IMR-90 (cell line): ENCODE measurements at regions not wholly inside any gene's neighbourhood (a gene's known extent, or its start where the extent isn't known, plus 50 kb on each side); places are given as distances from the start of the nearest gene placed in this dataset.

Source experiments
- ATAC-seq: fragments of 200-7000 bp; cut with Tn5 transposase; 2 replicates; pipeline ENCODE4 v1.9.1; 2020; ENCODE audit warnings: low read depth, mild to moderate bottlenecking, moderate library complexity
- BruUV-seq: library from RNA; stranded (reverse); fragments of 400-500 nt; replicated peaks from 2 replicates; lab custom pipeline; 2021; lab: Mats Ljungman, UMichigan
- CTCF ChIA-PET: fragments of 300-600 bp; formaldehyde crosslinking; extraction: SDS; loops from one replicate; lab custom pipeline; 2021; ENCODE audit warnings: antibody characterized with exemption; lab: Yijun Ruan, JAX
- POLR2A ChIA-PET: fragments of 300-600 bp; sonication (Branson Sonifier 250); formaldehyde crosslinking; loops from one replicate; lab custom pipeline; 2022; ENCODE audit warnings: antibody characterized with exemption; ENCODE audit not compliant: unreplicated experiment; lab: Charles Lee
- DNase-seq: peaks from one replicate; pipeline ENCODE4 v3.0.0; 2013
- H2AFZ ChIP-seq: replicated peaks from 2 replicates; pipeline ENCODE3; 2013; ENCODE audit warnings: low read length, mild to moderate bottlenecking; ENCODE audit not compliant: poor library complexity
- H2AK5ac ChIP-seq: 2 replicates; pipeline ENCODE4 v1.6.1; 2013; ENCODE audit warnings: low read depth, low read length, inconsistent platforms
- H2AK9ac ChIP-seq: replicated peaks from 2 replicates; pipeline ENCODE3; 2013; ENCODE audit warnings: mild to moderate bottlenecking, low read depth, low read length, moderate library complexity; ENCODE audit not compliant: poor library complexity
- H2BK120ac ChIP-seq: 2 replicates; pipeline ENCODE4 v1.6.1; 2013; ENCODE audit warnings: low read depth, low read length, inconsistent platforms
- H2BK15ac ChIP-seq: 3 replicates; pipeline ENCODE4 v1.6.1; 2013; ENCODE audit warnings: low read depth, low read length, inconsistent platforms
- H2BK20ac ChIP-seq: 2 replicates; pipeline ENCODE4 v1.6.1; 2013; ENCODE audit warnings: low read depth, mild to moderate bottlenecking, inconsistent platforms, low read length, moderate library complexity
- H2BK5ac ChIP-seq: 2 replicates; pipeline ENCODE4 v1.6.1; 2013; ENCODE audit warnings: mild to moderate bottlenecking, low read depth, low read length, inconsistent platforms; ENCODE audit not compliant: poor library complexity, severe bottlenecking
- H3K14ac ChIP-seq: replicated peaks from 2 replicates; pipeline ENCODE4 v1.6.1; 2013; ENCODE audit warnings: low read depth, low read length, inconsistent platforms
- H3K18ac ChIP-seq: 2 replicates; pipeline ENCODE4 v1.6.1; 2013; ENCODE audit warnings: low read depth, low read length, control low read depth
- H3K23ac ChIP-seq: 2 replicates; pipeline ENCODE4 v1.6.1; 2013; ENCODE audit warnings: low read depth, low read length, inconsistent platforms
- H3K27ac ChIP-seq: 2 replicates; pipeline ENCODE4 v1.5.1; 2013; ENCODE audit warnings: mild to moderate bottlenecking, control low read depth, low read length; ENCODE audit not compliant: insufficient read depth
- H3K27me3 ChIP-seq: 2 replicates; pipeline ENCODE4 v1.6.1; 2013; ENCODE audit warnings: low read length; ENCODE audit not compliant: control insufficient read depth, insufficient read depth
- H3K36me3 ChIP-seq: 2 replicates; pipeline ENCODE4 v1.6.1; 2013; ENCODE audit warnings: low read length, mixed read lengths; ENCODE audit not compliant: control insufficient read depth, insufficient read depth
- H3K4ac ChIP-seq: 2 replicates; pipeline ENCODE4 v1.6.1; 2013; ENCODE audit warnings: low read depth, low read length, inconsistent platforms
- H3K4me1 ChIP-seq: 2 replicates; pipeline ENCODE4 v1.6.1; 2013; ENCODE audit warnings: low read length, mixed read lengths; ENCODE audit not compliant: control insufficient read depth, insufficient read depth
- H3K4me2 ChIP-seq: 2 replicates; pipeline ENCODE4 v1.6.1; 2013; ENCODE audit warnings: low read depth, mild to moderate bottlenecking, control low read depth, low read length, moderate library complexity
- H3K4me3 ChIP-seq: 2 replicates; pipeline ENCODE4 v1.5.1; 2013; ENCODE audit warnings: low read depth, mild to moderate bottlenecking, control low read depth, low read length, moderate library complexity; ENCODE audit not compliant: insufficient read depth
- H3K56ac ChIP-seq: 2 replicates; pipeline ENCODE4 v1.6.1; 2013; ENCODE audit warnings: low read length, inconsistent platforms; ENCODE audit not compliant: insufficient read depth; ENCODE audit errors: extremely low read depth
- H3K79me1 ChIP-seq, 2 experiments: 2 replicates each; pipeline ENCODE4 v1.6.1; 2013; ENCODE audit warnings: low read length in 2 of 2, inconsistent platforms in 1 of 2, low read depth in 1 of 2
- H3K9ac ChIP-seq: 2 replicates; pipeline ENCODE4 v1.6.1; 2013; ENCODE audit warnings: low read depth, low read length, control low read depth
- H3K9me1 ChIP-seq: 2 replicates; pipeline ENCODE4 v1.6.1; 2013; ENCODE audit warnings: low read length, inconsistent platforms; ENCODE audit not compliant: insufficient read depth
- H3K9me3 ChIP-seq: 2 replicates; pipeline ENCODE4 v1.6.1; 2013; ENCODE audit warnings: low read length; ENCODE audit not compliant: control insufficient read depth, insufficient read depth
- H4K20me1 ChIP-seq: 2 replicates; pipeline ENCODE4 v1.6.1; 2013; ENCODE audit warnings: low read length, inconsistent platforms; ENCODE audit not compliant: insufficient read depth
- H4K5ac ChIP-seq: 2 replicates; pipeline ENCODE4 v1.6.1; 2013; ENCODE audit warnings: mild to moderate bottlenecking, low read depth, low read length, control low read depth
- H4K8ac ChIP-seq, 2 experiments: 2 replicates each; pipeline ENCODE4 v1.6.1; 2013; ENCODE audit warnings: low read depth in 2 of 2, low read length in 2 of 2, control low read depth in 1 of 2, inconsistent platforms in 1 of 2
- H4K91ac ChIP-seq: 2 replicates; pipeline ENCODE4 v1.6.1; 2013; ENCODE audit warnings: low read depth, low read length, inconsistent platforms; ENCODE audit not compliant: insufficient read depth
- MAZ ChIP-seq: IDR thresholded peaks from 2 replicates; pipeline ENCODE4 v1.6.1; 2012; ENCODE audit warnings: low read depth, mild to moderate bottlenecking, low read length, improper control_type of control experiment, moderate library complexity, borderline replicate concordance
- MXI1 ChIP-seq: IDR thresholded peaks from 2 replicates; pipeline ENCODE4 v1.6.1; 2012; ENCODE audit warnings: low read depth, mild to moderate bottlenecking, low read length, moderate library complexity, borderline replicate concordance
- NFE2L2 ChIP-seq: fragments of 150-350 bp; IDR thresholded peaks from 2 replicates; pipeline ENCODE4 v1.6.1; 2016; ENCODE audit warnings: low read depth, mild to moderate bottlenecking, low read length
- RAD21 ChIP-seq: IDR thresholded peaks from 2 replicates; pipeline ENCODE4 v1.6.1; 2012; ENCODE audit warnings: low read length, improper control_type of control experiment
- RCOR1 ChIP-seq: IDR thresholded peaks from 2 replicates; pipeline ENCODE4 v1.6.1; 2012; ENCODE audit warnings: mild to moderate bottlenecking, low read length, improper control_type of control experiment; ENCODE audit not compliant: insufficient replicate concordance
- SMC3 ChIP-seq: fragments of 150-350 bp; IDR thresholded peaks from 2 replicates; pipeline ENCODE4 v1.6.1; 2016; ENCODE audit warnings: low read depth, mild to moderate bottlenecking, antibody characterized with exemption, low read length, moderate library complexity
- WGBS, 2 experiments: methylation state at CpG; one replicate each; pipeline versions ENCODE4 v1.1.5 to v1.1.7; 2013; ENCODE audit warnings: missing lambda C conversion rate in 2 of 2; ENCODE audit not compliant: insufficient read length in 1 of 2; ENCODE audit errors: extremely low coverage in 2 of 2; 5-methylcytosine and 5-hydroxymethylcytosine counted together
- dilution Hi-C: fragments of 300-500 bp; cut with HindIII; formaldehyde crosslinking; loops from one replicate; pipeline ENCODE4 v1.14.3; 2018; ENCODE audit warnings: low sequenced_read_pairs; ENCODE audit not compliant: unreplicated experiment
- in situ Hi-C: fragments of 300-500 bp; cut with MboI; formaldehyde crosslinking; loops from 3 replicates; pipeline ENCODE4 v1.14.3; 2019; ENCODE audit warnings: low sequenced_read_pairs, inconsistent platforms, mixed read lengths
- intact Hi-C: fragments of 100-400 bp; cut with micrococcal nuclease; formaldehyde crosslinking; loops from 2 replicates; pipeline ENCODE4 v1.10.0; 2022

- Histone ChIP-seq H3K9ac (no peak overlapping the region), H2AFZ (no peak overlapping the region), H3K4me3 (no peak overlapping the region), H3K27ac (no peak overlapping the region), H3K36me3 (no peaks in the 10 kb centered on the region), H2BK120ac (no peak overlapping the region; the same call in 1 of the 2 replicates), H3K4me2 (no peak overlapping the region), H2BK15ac (no peak overlapping the region), H2BK5ac (no peak overlapping the region), H3K4ac (no peak overlapping the region), H2BK20ac (no peak overlapping the region; the same call in 1 of the 2 replicates), H4K20me1 (no peaks in the 10 kb centered on the region), H3K27me3 (no peaks in the 10 kb centered on the region), H3K56ac (no peak overlapping the region), H3K9me1 (peaks cover 8% of the 10 kb centered on the region; the same call in 1 of the 2 replicates), H2AK5ac (no peak overlapping the region), H4K91ac (no peak overlapping the region), H2AK9ac (no peak overlapping the region), H3K23ac (no peak overlapping the region), H3K79me1 (no peaks in the 10 kb centered on the region), H3K14ac (no peak overlapping the region), H4K8ac (no peak overlapping the region), H3K9me3 (no peaks in the 10 kb centered on the region), H3K4me1 (peaks cover 8% of the 10 kb centered on the region), H3K18ac (no peak overlapping the region), H4K5ac (no peak overlapping the region)
- dilution Hi-C loops = no loop called here
- CTCF ChIA-PET = no interaction called here
- no TSS peak for BruUV-seq
- no CpG with 5 or more reads among the region's 1 CpG for WGBS, 2 experiments
- intact Hi-C loops = no loop called here
- in situ Hi-C loops = no loop called here
- ATAC-seq = no peak
- POLR2A ChIA-PET = no interaction called here
- DNase-seq = no peak
- TF ChIP-seq NFE2L2 = no peak
- TF ChIP-seq RCOR1 = no peak
- no peak for TF ChIP-seq SMC3
- no peak for TF ChIP-seq RAD21
- no peak for TF ChIP-seq MXI1
- no peak for TF ChIP-seq MAZ
Observed at GRCh38 chr7:106565428-106565827, 95.5 kb downstream of the CCDC71L start.
